ENCODE measurements at regions not wholly inside any gene's neighbourhood (a gene's known extent, or its start where the extent isn't known, plus 50 kb on each side); places are given as distances from the start of the nearest gene placed in this dataset.

- no peak overlapping the region for H3K4me3 ChIP-seq (ENCODE audit: low read depth in 1 of 5, low read length in 5 of 5)
- no peak overlapping the region for H3K27ac ChIP-seq (ENCODE audit: low read depth, low read length)
Measured at GRCh38 chr6:43896329-43897255, 126.6 kb downstream of the VEGFA start.

GRCh38 chr6:43895656-43896328, 125.8 kb downstream of the VEGFA start:
- H3K4me1 ChIP-seq (ENCODE audit: control insufficient read depth in 5 of 5, insufficient read depth in 5 of 5, low read length in 5 of 5), result peaks cover 0 to 2% (median 0%) of the 10 kb centered on the region in 5 donors
- no peak overlapping the region for H3K27ac ChIP-seq (ENCODE audit: low read depth, low read length)
- H3K4me3 ChIP-seq (ENCODE audit: low read depth in 1 of 5, low read length in 5 of 5), result no peak overlapping the region
- no peak overlapping the region for H3K9ac ChIP-seq (ENCODE audit: low read length in 5 of 5)
- peaks cover 0 to 4% (median 0%) of the 10 kb centered on the region in 5 donors for H3K9me3 ChIP-seq (ENCODE audit: control insufficient read depth in 5 of 5, low read length in 5 of 5)
- H3K27me3 ChIP-seq (ENCODE audit: control insufficient read depth in 5 of 5, insufficient read depth in 4 of 5, low read length in 5 of 5), result peaks cover under 1 to 18% (median 4%) of the 10 kb centered on the region in 5 donors
- H3K36me3 ChIP-seq (ENCODE audit: control insufficient read depth in 5 of 5, insufficient read depth in 5 of 5, low read length in 5 of 5), result no peaks in the 10 kb centered on the region

More at GRCh38 chr6:43896329-43897255, 126.6 kb downstream of the VEGFA start:
- Histone ChIP-seq H3K4me1 (ENCODE audit: control insufficient read depth in 5 of 5, insufficient read depth in 5 of 5, low read length in 5 of 5) (peaks cover 0 to 8% (median 0%) of the 10 kb centered on the region in 5 donors), H3K27me3 (ENCODE audit: control insufficient read depth in 5 of 5, insufficient read depth in 4 of 5, low read length in 5 of 5) (peaks cover 0 to 14% (median 1%) of the 10 kb centered on the region in 5 donors), H3K9me3 (ENCODE audit: control insufficient read depth in 5 of 5, low read length in 5 of 5) (peaks cover 0 to 4% (median 0%) of the 10 kb centered on the region in 5 donors), H3K36me3 (ENCODE audit: control insufficient read depth in 5 of 5, insufficient read depth in 5 of 5, low read length in 5 of 5) (no peaks in the 10 kb centered on the region), H3K9ac (ENCODE audit: low read length in 5 of 5) (no peak overlapping the region)

- Histone ChIP-seq H3K36me3 (ENCODE audit: control insufficient read depth in 5 of 5, insufficient read depth in 5 of 5, low read length in 5 of 5) (no peaks in the 10 kb centered on the region), H3K27me3 (ENCODE audit: control insufficient read depth in 5 of 5, insufficient read depth in 4 of 5, low read length in 5 of 5) (peaks cover 7 to 30% (median 13%) of the 10 kb centered on the region in 5 donors), H3K9ac (ENCODE audit: low read length in 5 of 5) (no peak overlapping the region), H3K4me3 (ENCODE audit: low read depth in 1 of 5, low read length in 5 of 5) (no peak overlapping the region), H3K27ac (ENCODE audit: low read depth, low read length) (no peak overlapping the region), H3K4me1 (ENCODE audit: control insufficient read depth in 5 of 5, insufficient read depth in 5 of 5, low read length in 5 of 5) (no peaks in the 10 kb centered on the region), H3K9me3 (ENCODE audit: control insufficient read depth in 5 of 5, low read length in 5 of 5) (no peaks in the 10 kb centered on the region)
Measured at GRCh38 chr6:43893073-43893472, 123.1 kb downstream of the VEGFA start.

GRCh38 chr6:43891072-43891870, 121.3 kb downstream of the VEGFA start:
- Histone ChIP-seq H3K4me3 (ENCODE audit: low read depth in 1 of 5, low read length in 5 of 5) (no peak overlapping the region), H3K27ac (ENCODE audit: low read depth, low read length) (no peak overlapping the region), H3K4me1 (ENCODE audit: control insufficient read depth in 5 of 5, insufficient read depth in 5 of 5, low read length in 5 of 5) (no peaks in the 10 kb centered on the region), H3K9ac (ENCODE audit: low read length in 5 of 5) (no peak overlapping the region), H3K27me3 (ENCODE audit: control insufficient read depth in 5 of 5, insufficient read depth in 4 of 5, low read length in 5 of 5) (peaks cover 7 to 31% (median 9%) of the 10 kb centered on the region in 5 donors), H3K9me3 (ENCODE audit: control insufficient read depth in 5 of 5, low read length in 5 of 5) (no peaks in the 10 kb centered on the region), H3K36me3 (ENCODE audit: control insufficient read depth in 5 of 5, insufficient read depth in 5 of 5, low read length in 5 of 5) (no peaks in the 10 kb centered on the region)

- H3K36me3 ChIP-seq (ENCODE audit: control insufficient read depth in 5 of 5, insufficient read depth in 5 of 5, low read length in 5 of 5), result no peaks in the 10 kb centered on the region
- H3K4me3 ChIP-seq (ENCODE audit: low read depth in 1 of 5, low read length in 5 of 5), result no peak overlapping the region
- H3K27me3 ChIP-seq (ENCODE audit: control insufficient read depth in 5 of 5, insufficient read depth in 4 of 5, low read length in 5 of 5), result peaks cover 7 to 31% (median 9%) of the 10 kb centered on the region in 5 donors
- peaks cover 0 to under 1% (median 0%) of the 10 kb centered on the region in 5 donors for H3K4me1 ChIP-seq (ENCODE audit: control insufficient read depth in 5 of 5, insufficient read depth in 5 of 5, low read length in 5 of 5)
- no peak overlapping the region for H3K27ac ChIP-seq (ENCODE audit: low read depth, low read length)
- no peak overlapping the region for H3K9ac ChIP-seq (ENCODE audit: low read length in 5 of 5)
- H3K9me3 ChIP-seq (ENCODE audit: control insufficient read depth in 5 of 5, low read length in 5 of 5), result no peaks in the 10 kb centered on the region
Measured at GRCh38 chr6:43890197-43891062, 120.4 kb downstream of the VEGFA start.

GRCh38 chr6:43887906-43888683, 118.1 kb downstream of the VEGFA start:
- no peak overlapping the region for H3K4me3 ChIP-seq (ENCODE audit: low read depth in 1 of 5, low read length in 5 of 5)
- no peak overlapping the region for H3K27ac ChIP-seq (ENCODE audit: low read depth, low read length)
- H3K9me3 ChIP-seq (ENCODE audit: control insufficient read depth in 5 of 5, low read length in 5 of 5), result no peaks in the 10 kb centered on the region
- H3K27me3 ChIP-seq (ENCODE audit: control insufficient read depth in 5 of 5, insufficient read depth in 4 of 5, low read length in 5 of 5), result peaks cover 7 to 29% (median 9%) of the 10 kb centered on the region in 5 donors
- no peaks in the 10 kb centered on the region for H3K36me3 ChIP-seq (ENCODE audit: control insufficient read depth in 5 of 5, insufficient read depth in 5 of 5, low read length in 5 of 5)
- H3K4me1 ChIP-seq (ENCODE audit: control insufficient read depth in 5 of 5, insufficient read depth in 5 of 5, low read length in 5 of 5), result peaks cover 6 to 21% (median 17%) of the 10 kb centered on the region in 5 donors
- H3K9ac ChIP-seq (ENCODE audit: low read length in 5 of 5), result no peak overlapping the region

GRCh38 chr6:43887340-43887858, 117.4 kb downstream of the VEGFA start:
- H3K4me3 ChIP-seq (ENCODE audit: low read depth in 1 of 5, low read length in 5 of 5), result no peak overlapping the region
- no peak overlapping the region for H3K9ac ChIP-seq (ENCODE audit: low read length in 5 of 5)
- peaks cover 7 to 22% (median 9%) of the 10 kb centered on the region in 5 donors for H3K27me3 ChIP-seq (ENCODE audit: control insufficient read depth in 5 of 5, insufficient read depth in 4 of 5, low read length in 5 of 5)
- no peaks in the 10 kb centered on the region for H3K36me3 ChIP-seq (ENCODE audit: control insufficient read depth in 5 of 5, insufficient read depth in 5 of 5, low read length in 5 of 5)
- H3K9me3 ChIP-seq (ENCODE audit: control insufficient read depth in 5 of 5, low read length in 5 of 5), result no peaks in the 10 kb centered on the region
- H3K27ac ChIP-seq (ENCODE audit: low read depth, low read length), result no peak overlapping the region
- H3K4me1 ChIP-seq (ENCODE audit: control insufficient read depth in 5 of 5, insufficient read depth in 5 of 5, low read length in 5 of 5), result peaks cover 6 to 21% (median 17%) of the 10 kb centered on the region in 5 donors

GRCh38 chr6:43886717-43887339, 116.8 kb downstream of the VEGFA start:
- no peaks in the 10 kb centered on the region for H3K36me3 ChIP-seq (ENCODE audit: control insufficient read depth in 5 of 5, insufficient read depth in 5 of 5, low read length in 5 of 5)
- H3K4me3 ChIP-seq (ENCODE audit: low read depth in 1 of 5, low read length in 5 of 5), result no peak overlapping the region
- H3K9me3 ChIP-seq (ENCODE audit: control insufficient read depth in 5 of 5, low read length in 5 of 5), result no peaks in the 10 kb centered on the region
- H3K4me1 ChIP-seq (ENCODE audit: control insufficient read depth in 5 of 5, insufficient read depth in 5 of 5, low read length in 5 of 5), result peaks cover 6 to 21% (median 17%) of the 10 kb centered on the region in 5 donors
- no peak overlapping the region for H3K27ac ChIP-seq (ENCODE audit: low read depth, low read length)
- no peak overlapping the region for H3K9ac ChIP-seq (ENCODE audit: low read length in 5 of 5)
- peaks cover 7 to 19% (median 9%) of the 10 kb centered on the region in 5 donors for H3K27me3 ChIP-seq (ENCODE audit: control insufficient read depth in 5 of 5, insufficient read depth in 4 of 5, low read length in 5 of 5)
